ENCODE measurements at regions not wholly inside any gene's neighbourhood (a gene's known extent, or its start where the extent isn't known, plus 50 kb on each side); places are given as distances from the start of the nearest gene placed in this dataset.

- no peak for DNase-seq (ENCODE audit: low read depth in 1 of 2, low spot score in 1 of 2)
- H3K4me3 ChIP-seq (replicated peaks; ENCODE audit: insufficient read depth, low read length): no peak overlapping the region
- no peak for TF ChIP-seq REST (IDR thresholded peaks at IDR 0.05; ENCODE audit: insufficient replicate concordance, low read depth)
- no peak for TF ChIP-seq POLR2AphosphoS5 (IDR thresholded peaks at IDR 0.05; ENCODE audit: low read depth)
- no peak for TF ChIP-seq CTCF (IDR thresholded peaks at IDR 0.05; ENCODE audit: insufficient read depth, low read length)
- TF ChIP-seq SPI1 (IDR thresholded peaks at IDR 0.05; ENCODE audit: borderline replicate concordance, low read depth): no peak
- no peak for TF ChIP-seq GABPA (IDR thresholded peaks at IDR 0.05; ENCODE audit: low read depth)
Observed at GRCh38 chr2:138182937-138183312, 218.7 kb downstream of the HNMT start.

GRCh38 chr2:138183705-138184104 lies 219.4 kb downstream of the HNMT start:
- no peak overlapping the region for H3K4me3 ChIP-seq (replicated peaks; ENCODE audit: insufficient read depth, low read length)
- no peaks in the 10 kb centered on the region for H3K27me3 ChIP-seq (ENCODE audit: insufficient read depth, poor library complexity, severe bottlenecking)
- no peak overlapping the region for H3K27ac ChIP-seq (replicated peaks)
- no peak for DNase-seq (ENCODE audit: low read depth in 1 of 2, low spot score in 1 of 2)
- TF ChIP-seq SPI1 (IDR thresholded peaks at IDR 0.05; ENCODE audit: borderline replicate concordance, low read depth): no peak
- no peak for TF ChIP-seq REST (IDR thresholded peaks at IDR 0.05; ENCODE audit: insufficient replicate concordance, low read depth)
- TF ChIP-seq POLR2AphosphoS5 (IDR thresholded peaks at IDR 0.05; ENCODE audit: low read depth): no peak
- TF ChIP-seq GABPA (IDR thresholded peaks at IDR 0.05; ENCODE audit: low read depth): no peak
- TF ChIP-seq CTCF (IDR thresholded peaks at IDR 0.05; ENCODE audit: insufficient read depth, low read length): no peak

More at GRCh38 chr2:138182937-138183312, 218.7 kb downstream of the HNMT start:
- no peaks in the 10 kb centered on the region for H3K27me3 ChIP-seq (ENCODE audit: insufficient read depth, poor library complexity, severe bottlenecking)
- no peak overlapping the region for H3K27ac ChIP-seq (replicated peaks)

GRCh38 chr2:138184428-138184827 lies 220.2 kb downstream of the HNMT start:
- DNase-seq (ENCODE audit: low read depth in 1 of 2, low spot score in 1 of 2): no peak
- Histone ChIP-seq H3K27ac (replicated peaks) (no peak overlapping the region), H3K4me3 (replicated peaks; ENCODE audit: insufficient read depth, low read length) (no peak overlapping the region), H3K27me3 (ENCODE audit: insufficient read depth, poor library complexity, severe bottlenecking) (no peaks in the 10 kb centered on the region)
- no peak for TF ChIP-seq POLR2AphosphoS5 (IDR thresholded peaks at IDR 0.05; ENCODE audit: low read depth)
- no peak for TF ChIP-seq REST (IDR thresholded peaks at IDR 0.05; ENCODE audit: insufficient replicate concordance, low read depth)
- no peak for TF ChIP-seq CTCF (IDR thresholded peaks at IDR 0.05; ENCODE audit: insufficient read depth, low read length)
- no peak for TF ChIP-seq SPI1 (IDR thresholded peaks at IDR 0.05; ENCODE audit: borderline replicate concordance, low read depth)
- no peak for TF ChIP-seq GABPA (IDR thresholded peaks at IDR 0.05; ENCODE audit: low read depth)

Data from HL-60 (cell line).